ENCODE measurements at regions not wholly inside any gene's neighbourhood (a gene's known extent, or its start where the extent isn't known, plus 50 kb on each side); places are given as distances from the start of the nearest gene placed in this dataset.

DNA sequence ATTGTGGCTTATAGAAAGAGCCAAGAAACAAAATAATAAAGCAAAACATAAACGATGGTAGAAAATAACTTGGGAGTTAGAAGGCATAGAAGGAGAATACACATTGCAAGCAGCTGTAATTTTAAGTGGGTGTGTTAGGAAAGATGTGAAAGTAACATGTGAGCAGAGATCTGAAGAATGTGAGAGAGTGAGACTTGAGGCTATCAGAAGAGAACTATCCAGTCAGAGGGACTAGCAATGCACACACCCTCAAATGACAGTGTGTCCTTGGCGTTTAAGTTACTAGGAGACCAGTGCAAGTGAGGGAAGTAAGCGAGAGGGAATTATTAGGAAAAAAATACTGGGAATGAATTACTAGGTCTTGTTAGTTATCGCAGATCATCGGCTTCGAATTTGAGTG, 304.9 kb downstream of the DSEL start:
- DNase-seq (ENCODE audit: low spot score) (no peak), ATAC-seq (ENCODE audit: low FRiP score) (no peak)
- TF ChIP-seq, protein P1, sequence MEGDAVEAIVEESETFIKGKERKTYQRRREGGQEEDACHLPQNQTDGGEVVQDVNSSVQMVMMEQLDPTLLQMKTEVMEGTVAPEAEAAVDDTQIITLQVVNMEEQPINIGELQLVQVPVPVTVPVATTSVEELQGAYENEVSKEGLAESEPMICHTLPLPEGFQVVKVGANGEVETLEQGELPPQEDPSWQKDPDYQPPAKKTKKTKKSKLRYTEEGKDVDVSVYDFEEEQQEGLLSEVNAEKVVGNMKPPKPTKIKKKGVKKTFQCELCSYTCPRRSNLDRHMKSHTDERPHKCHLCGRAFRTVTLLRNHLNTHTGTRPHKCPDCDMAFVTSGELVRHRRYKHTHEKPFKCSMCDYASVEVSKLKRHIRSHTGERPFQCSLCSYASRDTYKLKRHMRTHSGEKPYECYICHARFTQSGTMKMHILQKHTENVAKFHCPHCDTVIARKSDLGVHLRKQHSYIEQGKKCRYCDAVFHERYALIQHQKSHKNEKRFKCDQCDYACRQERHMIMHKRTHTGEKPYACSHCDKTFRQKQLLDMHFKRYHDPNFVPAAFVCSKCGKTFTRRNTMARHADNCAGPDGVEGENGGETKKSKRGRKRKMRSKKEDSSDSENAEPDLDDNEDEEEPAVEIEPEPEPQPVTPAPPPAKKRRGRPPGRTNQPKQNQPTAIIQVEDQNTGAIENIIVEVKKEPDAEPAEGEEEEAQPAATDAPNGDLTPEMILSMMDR (IDR thresholded peaks at IDR 0.05) = no peak

DNA sequence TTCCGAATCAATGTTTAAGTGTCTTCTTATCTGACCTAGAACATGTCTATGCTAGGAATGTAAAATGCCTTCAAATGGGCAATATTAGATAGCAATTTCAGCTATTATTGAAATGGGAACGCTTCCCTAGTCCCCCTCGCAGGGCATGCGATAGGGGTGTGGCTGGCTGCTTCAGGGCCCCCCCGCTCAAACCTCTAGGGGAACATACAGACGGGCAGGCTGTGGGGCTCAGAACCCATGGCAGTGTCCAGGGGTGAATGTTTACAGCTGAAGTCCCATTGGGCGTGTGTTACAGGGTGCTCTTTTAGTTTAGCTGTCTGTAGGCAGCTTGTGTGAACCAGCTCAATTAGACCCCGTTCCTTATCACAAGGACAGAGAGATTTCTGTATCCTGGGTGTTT, 315.9 kb downstream of the DSEL start:
- DNase-seq (ENCODE audit: low spot score) (no peak), ATAC-seq (ENCODE audit: low FRiP score) (no peak)
- TF ChIP-seq, protein P1 (IDR thresholded peaks at IDR 0.05) = no peak

DNA sequence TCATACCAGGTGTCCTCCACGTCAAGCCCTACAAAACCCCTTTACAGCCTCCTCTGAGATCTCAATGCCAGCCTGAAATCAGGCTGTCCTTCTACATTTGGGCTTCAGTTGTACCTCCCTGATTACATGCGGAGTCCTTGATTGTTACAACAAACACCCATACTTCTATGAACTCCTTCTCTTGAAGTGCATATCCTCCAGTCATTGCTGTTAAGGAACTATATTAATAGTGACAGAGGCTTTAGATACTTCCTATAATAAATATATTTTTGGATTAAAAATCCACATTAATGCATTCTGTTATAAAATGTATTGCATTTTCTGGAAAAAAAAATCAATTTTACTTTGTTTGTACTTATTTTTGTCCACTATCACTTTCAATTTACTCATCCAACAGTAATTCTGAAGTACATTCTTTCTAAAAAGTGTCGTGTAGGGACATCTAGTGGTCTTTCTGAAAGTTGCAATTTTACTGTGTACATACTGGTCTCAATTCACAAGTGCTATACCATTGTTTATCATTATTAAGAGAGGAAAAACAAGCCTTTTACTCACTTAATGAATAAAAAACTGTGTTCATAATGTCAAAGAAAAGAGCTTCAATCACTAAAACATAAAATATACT, 316.4 kb downstream of the DSEL start:
- TF ChIP-seq, protein P1 (IDR thresholded peaks at IDR 0.05) = no peak
- ATAC-seq (ENCODE audit: low FRiP score) (no peak), DNase-seq (ENCODE audit: low spot score) (no peak)

DNA sequence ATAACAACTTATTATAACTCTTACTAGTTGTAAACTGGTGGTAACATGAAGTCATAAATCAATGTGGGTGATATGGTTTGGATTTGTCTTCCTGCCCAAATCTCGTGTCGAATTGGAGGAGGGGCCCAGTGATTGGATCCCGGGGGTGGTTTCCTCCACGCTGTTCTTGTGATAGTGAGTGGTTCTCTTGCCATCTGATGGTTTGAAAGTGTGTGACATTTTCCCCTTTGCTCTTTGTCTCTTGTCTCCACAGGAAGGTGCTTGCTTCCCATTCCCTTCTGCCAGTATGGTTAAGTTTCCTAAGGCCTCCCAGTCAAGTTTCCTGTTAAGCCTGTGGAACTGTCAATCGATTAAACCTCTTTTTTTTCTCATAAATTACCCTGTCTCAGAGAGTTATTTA, 321.6 kb downstream of the DSEL start:
- ATAC-seq (ENCODE audit: low FRiP score) (no peak), DNase-seq (ENCODE audit: low spot score) (no peak)
- TF ChIP-seq, protein P1 (IDR thresholded peaks at IDR 0.05) = no peak

DNA sequence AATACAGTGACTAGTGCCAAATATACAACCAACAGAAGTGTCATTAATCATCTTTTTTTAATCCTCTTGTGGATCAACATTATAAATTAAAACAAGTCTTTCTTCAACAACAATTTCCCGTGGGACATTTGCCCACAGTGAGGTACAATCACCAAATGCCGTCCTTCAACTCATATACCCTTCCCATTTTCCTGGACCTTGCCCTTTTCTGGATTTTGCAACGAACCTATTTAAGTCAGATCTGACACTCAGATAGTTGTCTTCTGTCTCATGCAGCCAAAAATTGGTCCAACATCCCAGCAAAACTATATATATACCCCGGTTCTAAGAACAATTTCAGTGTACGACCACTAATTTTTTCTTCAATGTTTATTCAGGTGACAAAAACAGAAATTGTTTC, 324.0 kb downstream of the DSEL start:
- DNase-seq (ENCODE audit: low spot score) = no peak
- TF ChIP-seq, protein P1 (IDR thresholded peaks at IDR 0.05) = no peak
- no peak for ATAC-seq (ENCODE audit: low FRiP score)

DNA sequence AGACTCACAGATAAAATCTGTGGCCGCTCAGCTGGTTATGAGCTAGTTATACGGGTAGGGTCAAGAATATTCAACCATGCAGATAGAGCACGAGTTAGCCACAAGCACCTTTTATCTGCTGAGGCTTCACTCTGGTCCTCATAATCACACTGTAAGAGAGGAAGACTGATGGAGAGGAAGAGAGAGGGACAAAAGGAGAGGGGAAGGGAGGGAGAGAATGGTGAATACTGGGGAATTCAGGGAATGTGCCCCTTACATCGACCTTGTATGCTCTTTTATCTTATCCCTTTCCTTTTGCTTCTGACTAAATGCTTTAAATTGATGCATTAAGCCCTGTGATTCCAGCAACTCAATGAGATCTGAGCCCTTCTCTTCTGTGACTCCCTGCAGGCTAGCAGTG, 333.1 kb downstream of the DSEL start:
- ATAC-seq (ENCODE audit: low FRiP score) = no peak
- TF ChIP-seq, protein P1 (IDR thresholded peaks at IDR 0.05) = no peak

DNA sequence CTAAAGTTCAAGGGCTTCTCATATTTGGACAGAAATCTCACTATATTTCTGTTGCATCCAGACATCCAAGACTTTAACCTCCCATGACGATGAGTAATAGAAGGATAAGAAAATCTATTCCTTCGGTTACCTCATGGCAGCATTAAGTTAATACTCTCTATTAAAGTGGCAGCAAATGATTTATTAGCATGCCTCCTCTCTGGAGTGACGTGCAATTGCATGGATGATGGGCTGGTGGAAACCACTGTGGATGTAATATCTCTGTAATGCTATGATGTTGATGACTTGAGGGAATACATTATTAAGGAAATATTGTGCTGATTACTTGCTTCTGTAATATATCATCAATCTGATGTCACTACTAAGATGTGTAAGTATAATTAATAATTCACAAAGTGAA, 336.8 kb downstream of the DSEL start:
- TF ChIP-seq, protein P1 (IDR thresholded peaks at IDR 0.05) = no peak
- ATAC-seq (ENCODE audit: low FRiP score) (no peak), DNase-seq (ENCODE audit: low spot score) (no peak)

More for the DNA sequence above, 333.1 kb downstream of the DSEL start:
- DNase-seq (ENCODE audit: low spot score) = no peak
